DMS114 treated with DMSO at 0.1 percent for 48 hours (cell line): ENCODE measurements at regions not wholly inside any gene's neighbourhood (a gene's known extent, or its start where the extent isn't known, plus 50 kb on each side); places are given as distances from the start of the nearest gene placed in this dataset.

Source experiments
- DNase-seq: peaks from one replicate; lab custom pipeline; 2025; ENCODE audit not compliant: unreplicated experiment; lab: John Stamatoyannopoulos, UW

- no peak for DNase-seq
Observed at GRCh38 chr15:91549581-91549980, 303.9 kb upstream of the SLCO3A1 start.

GRCh38 chr15:91552555-91552954 is 301.0 kb upstream of the SLCO3A1 start:
- DNase-seq, result no peak

GRCh38 chr15:91553196-91553854 is 300.2 kb upstream of the SLCO3A1 start:
- DNase-seq, result no peak

- DNase-seq, result no peak
Observed at GRCh38 chr15:91555312-91555711, 298.2 kb upstream of the SLCO3A1 start.

GRCh38 chr15:91556926-91557325 is 296.6 kb upstream of the SLCO3A1 start:
- no peak for DNase-seq

GRCh38 chr15:91559066-91559465 is 294.4 kb upstream of the SLCO3A1 start:
- DNase-seq, result no peak

- DNase-seq, result no peak
Observed at GRCh38 chr15:91561371-91562100, 292.0 kb upstream of the SLCO3A1 start.

GRCh38 chr15:91562698-91563097 is 290.8 kb upstream of the SLCO3A1 start:
- DNase-seq, result no peak

DNA sequence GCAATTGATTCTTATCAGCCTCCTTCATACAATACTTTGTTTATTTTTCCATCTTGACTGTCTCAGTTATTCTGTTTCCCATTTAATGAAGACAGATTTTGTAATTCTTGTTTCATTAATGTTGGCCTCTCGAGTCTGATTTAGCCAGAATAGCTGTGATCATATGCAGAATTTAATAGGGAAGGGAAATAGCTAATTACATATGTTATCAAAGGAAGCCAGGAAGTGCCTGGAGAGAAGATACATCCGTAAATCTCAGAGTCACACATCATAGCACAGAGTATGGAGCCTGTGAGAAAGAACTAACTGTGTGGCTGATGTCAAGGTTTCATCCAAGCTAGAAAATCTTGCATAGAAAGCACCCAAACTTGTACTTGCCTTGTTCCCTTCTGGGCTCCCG is 288.9 kb upstream of the SLCO3A1 start:
- no peak for DNase-seq

GRCh38 chr15:91566141-91566540 is 287.4 kb upstream of the SLCO3A1 start:
- no peak for DNase-seq

DNA sequence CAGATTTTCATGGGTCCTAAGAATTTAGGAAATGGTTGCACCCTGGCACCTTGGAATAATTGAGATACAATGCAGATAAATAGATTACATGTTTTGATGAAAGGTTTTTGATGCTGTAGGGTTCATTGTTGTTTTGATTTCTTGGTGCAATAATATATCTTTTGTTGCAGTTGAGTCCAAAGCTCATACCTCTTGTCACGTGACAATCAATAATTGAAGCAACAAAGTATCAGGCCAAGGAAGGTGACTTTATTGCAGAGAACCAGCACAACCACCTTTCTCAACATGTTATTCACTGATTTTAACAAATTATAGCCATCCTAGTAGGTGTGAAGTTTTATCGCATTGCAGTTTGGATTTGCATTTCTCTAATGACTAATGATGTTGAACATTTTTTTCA is 285.5 kb upstream of the SLCO3A1 start:
- no peak for DNase-seq

GRCh38 chr15:91572110-91572509 is 281.4 kb upstream of the SLCO3A1 start:
- DNase-seq, result no peak

DNA sequence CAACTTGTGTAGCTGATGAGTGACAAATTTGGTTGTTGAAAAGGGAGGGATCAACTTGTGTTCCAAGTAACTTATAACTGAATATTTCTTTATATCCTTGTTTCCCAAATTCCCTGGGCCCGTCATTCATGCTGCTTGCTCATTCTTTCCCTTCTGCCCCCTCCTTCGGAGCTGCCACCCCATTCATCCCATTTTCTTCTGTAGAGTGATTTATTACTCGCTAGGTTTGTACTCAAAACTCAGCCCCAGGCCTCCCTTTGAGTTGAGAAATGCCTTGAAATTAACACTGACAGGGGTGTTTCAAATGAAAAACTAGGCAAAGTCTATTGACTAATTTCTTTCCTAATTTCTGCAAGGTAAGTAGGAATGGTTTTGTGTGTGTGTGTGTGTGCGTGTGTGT is 277.4 kb upstream of the SLCO3A1 start:
- no peak for DNase-seq

GRCh38 chr15:91578511-91578910 is 275.0 kb upstream of the SLCO3A1 start:
- no peak for DNase-seq

- DNase-seq, result no peak
Observed at GRCh38 chr15:91584895-91585294, 268.6 kb upstream of the SLCO3A1 start.

DNA sequence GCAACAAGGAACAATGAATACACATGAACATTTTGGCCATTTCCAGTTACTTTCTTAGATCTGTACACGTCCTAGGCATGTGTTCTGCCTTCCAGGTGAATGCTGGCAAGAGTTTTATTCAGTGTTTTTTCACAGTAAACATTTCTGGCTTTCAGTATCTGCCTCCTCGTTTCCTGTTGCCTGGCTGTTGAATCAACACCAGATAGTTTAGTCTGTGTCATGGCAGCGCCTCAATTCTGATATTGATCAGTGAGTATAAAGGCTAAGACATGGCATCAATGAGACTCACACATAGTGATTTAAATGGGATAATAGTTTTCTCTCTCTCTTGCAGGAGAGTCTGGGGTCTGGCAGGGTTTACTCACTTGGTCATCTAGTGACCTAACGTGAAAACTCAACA is 266.9 kb upstream of the SLCO3A1 start:
- no peak for DNase-seq

GRCh38 chr15:91589360-91589759 is 264.1 kb upstream of the SLCO3A1 start:
- DNase-seq, result no peak

DNA sequence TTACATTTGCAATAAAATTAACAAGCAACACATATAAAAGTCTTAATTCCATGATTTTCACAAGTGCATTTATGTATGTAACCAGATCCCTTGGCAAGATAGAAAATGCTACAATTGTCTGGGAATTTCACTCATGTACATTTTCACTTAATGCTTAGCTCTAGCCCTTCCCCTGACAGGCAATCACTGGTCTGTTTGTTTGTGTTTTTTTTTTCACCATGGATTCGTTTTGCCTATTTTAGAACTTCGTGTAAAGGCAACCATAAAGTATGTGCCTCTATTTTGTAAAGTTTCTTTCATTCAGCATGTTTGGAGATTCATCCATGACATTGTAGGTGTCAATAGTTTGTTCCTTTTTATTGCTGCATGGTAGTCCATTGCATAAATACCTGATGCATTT is 260.9 kb upstream of the SLCO3A1 start:
- no peak for DNase-seq

GRCh38 chr15:91593067-91593466 is 260.4 kb upstream of the SLCO3A1 start:
- no peak for DNase-seq

DNA sequence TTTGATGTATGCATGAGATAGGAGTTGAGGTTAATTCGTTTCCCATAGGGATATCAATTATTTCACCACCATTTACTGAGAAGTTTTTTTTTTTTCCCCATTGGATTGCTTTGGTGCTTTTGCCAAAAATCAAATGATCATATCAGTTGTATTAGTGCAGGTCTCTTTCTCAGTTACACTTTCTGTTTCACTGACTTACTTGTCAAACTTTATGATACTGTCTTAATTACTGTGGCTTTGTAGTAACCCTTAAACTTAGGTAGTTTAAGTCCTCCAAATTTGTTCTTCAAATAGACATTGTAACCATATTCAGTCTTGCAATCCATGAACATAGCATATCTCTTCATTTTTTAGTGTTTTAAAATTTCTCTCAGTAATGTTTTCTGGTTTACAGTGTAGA is 259.9 kb upstream of the SLCO3A1 start:
- no peak for DNase-seq

GRCh38 chr15:91599261-91599660 is 254.2 kb upstream of the SLCO3A1 start:
- no peak for DNase-seq

- no peak for DNase-seq
Observed at GRCh38 chr15:91603384-91604080, 250.0 kb upstream of the SLCO3A1 start.
